ENCODE measurements at regions not wholly inside any gene's neighbourhood (a gene's known extent, or its start where the extent isn't known, plus 50 kb on each side); places are given as distances from the start of the nearest gene placed in this dataset.
A peak's percentile ranks its signal among the peaks of the same experiment; 100 is the strongest.
"Not testable (repeated sequence)": the region's sequence is repeated elsewhere in the genome, so short reads cannot be mapped to it uniquely, and the experiment has no call there.

- ATAC-seq (ENCODE audit: poor library complexity) (no peak), DNase-seq (peak; percentile 34)
- intact Hi-C loops (cut with DNase I), result no loop called here
Observed at GRCh38 chr4:1574601-1575417, 109.3 kb downstream of the FAM53A start.

- DNase-seq, result peak; percentile 30
- intact Hi-C loops (cut with DNase I), result no loop called here
- ATAC-seq (ENCODE audit: poor library complexity), result no peak
Observed at GRCh38 chr4:1573830-1574459, 110.2 kb downstream of the FAM53A start.

DNA sequence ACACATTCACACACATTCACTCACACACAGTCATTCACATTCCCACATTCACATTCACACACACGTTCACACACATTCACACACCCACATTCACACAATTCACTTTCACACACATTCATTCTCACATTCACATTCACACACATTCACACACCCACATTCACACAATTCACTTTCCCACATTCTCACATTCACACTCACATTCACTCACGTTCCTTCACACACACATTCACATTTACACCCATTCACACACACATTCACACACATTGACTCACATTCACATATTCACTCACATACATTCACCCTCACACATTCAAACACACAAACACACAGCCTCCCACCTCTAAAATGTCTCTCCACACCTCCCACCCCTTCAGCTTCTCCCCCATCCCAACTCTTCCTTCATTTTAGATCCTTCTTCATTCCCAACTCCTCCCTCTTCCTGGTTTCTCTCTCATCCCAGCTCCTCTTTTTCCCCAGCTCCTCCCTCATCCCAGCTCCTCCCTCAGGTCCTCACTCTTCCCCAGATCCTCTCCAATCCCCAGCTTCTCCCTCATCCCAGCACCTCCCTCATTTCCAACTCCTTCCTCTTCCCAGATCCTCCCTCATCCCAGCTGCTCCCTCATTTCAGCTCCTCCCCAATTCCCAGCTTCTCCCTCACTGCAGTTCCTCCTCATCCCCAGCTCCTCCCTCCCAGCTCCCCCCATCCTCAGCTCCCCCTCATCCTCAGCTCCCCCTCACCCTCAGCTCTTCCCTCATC, 111.0 kb downstream of the FAM53A start:
- ATAC-seq (ENCODE audit: poor library complexity), result no peak
- peak; percentile 1 for DNase-seq
- intact Hi-C loops (cut with DNase I), result no loop called here

DNA sequence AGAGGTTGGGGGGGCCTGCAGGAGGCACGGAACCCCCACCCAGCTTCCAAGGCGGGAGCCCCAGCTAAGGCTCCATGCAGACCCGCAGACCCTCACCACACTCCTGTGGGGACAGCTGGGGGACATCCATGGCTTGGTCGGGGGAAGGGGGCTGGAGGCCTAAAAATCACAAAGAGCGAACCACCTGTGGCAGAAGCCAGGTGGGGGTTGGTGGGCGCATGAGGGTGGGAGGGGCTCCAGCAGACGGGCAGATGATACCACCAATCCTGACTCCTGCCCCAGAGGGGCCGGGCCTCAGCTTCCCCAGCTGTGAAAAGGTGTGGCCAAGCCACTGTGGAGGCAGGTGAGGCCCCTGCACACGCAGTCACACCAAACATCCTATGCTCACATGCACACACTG, 111.6 kb downstream of the FAM53A start:
- intact Hi-C loops (cut with DNase I), result no loop called here
- no peak for ATAC-seq (ENCODE audit: poor library complexity)
- peak; percentile 19 for DNase-seq

GRCh38 chr4:1572010-1572385, 112.1 kb downstream of the FAM53A start:
- ATAC-seq (ENCODE audit: poor library complexity) (no peak), DNase-seq (peak; percentile 17)
- intact Hi-C loops (cut with DNase I), result no loop called here

- ATAC-seq (ENCODE audit: poor library complexity) (no peak), DNase-seq (peak; percentile 32)
- intact Hi-C loops (cut with DNase I), result no loop called here
Observed at GRCh38 chr4:1571165-1572009, 112.7 kb downstream of the FAM53A start.

- intact Hi-C loops (cut with DNase I), result no loop called here
- ATAC-seq (ENCODE audit: poor library complexity) (no peak), DNase-seq (peak; percentile 25)
Observed at GRCh38 chr4:1570291-1571164, 113.6 kb downstream of the FAM53A start.

- ATAC-seq (ENCODE audit: poor library complexity) (no peak), DNase-seq (peak; percentile 37)
Observed at GRCh38 chr4:1569461-1570151, 114.5 kb downstream of the FAM53A start.

DNA sequence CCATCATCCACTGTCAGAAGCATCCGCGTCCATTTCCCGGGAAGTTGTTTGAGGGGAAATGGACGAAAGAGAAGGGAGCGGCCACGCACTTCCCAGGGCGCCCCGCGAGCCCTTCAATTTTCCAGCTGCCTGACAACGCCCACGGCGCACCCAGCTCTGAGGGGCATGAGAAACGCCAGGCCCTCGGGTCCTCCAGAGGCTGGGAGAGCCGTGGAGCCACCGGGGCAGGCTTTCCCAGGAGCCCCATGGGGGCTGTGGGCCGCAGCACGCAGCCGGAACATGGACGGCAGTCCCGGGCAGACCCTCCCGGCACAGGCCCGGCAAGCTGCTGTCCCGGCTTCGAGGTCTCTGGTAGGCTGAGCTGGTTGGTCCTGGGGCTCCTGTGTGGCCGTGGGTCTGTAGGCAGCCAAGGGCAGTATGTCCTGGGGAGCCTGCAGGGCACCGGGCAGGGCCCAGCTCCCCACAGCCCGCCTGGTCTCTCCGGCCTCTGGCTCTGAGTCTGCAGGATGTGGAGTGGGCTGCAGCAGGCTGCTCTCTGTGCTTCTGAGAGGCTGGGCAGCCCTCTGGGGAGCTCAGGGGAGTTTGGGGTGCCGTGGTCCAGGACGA, 115.2 kb downstream of the FAM53A start:
- intact Hi-C loops (cut with DNase I), result no loop called here
- no peak for ATAC-seq (ENCODE audit: poor library complexity)
- DNase-seq, result peak; percentile 40

More at GRCh38 chr4:1569461-1570151, 114.5 kb downstream of the FAM53A start:
- intact Hi-C loops (cut with DNase I), result no loop called here

DNA sequence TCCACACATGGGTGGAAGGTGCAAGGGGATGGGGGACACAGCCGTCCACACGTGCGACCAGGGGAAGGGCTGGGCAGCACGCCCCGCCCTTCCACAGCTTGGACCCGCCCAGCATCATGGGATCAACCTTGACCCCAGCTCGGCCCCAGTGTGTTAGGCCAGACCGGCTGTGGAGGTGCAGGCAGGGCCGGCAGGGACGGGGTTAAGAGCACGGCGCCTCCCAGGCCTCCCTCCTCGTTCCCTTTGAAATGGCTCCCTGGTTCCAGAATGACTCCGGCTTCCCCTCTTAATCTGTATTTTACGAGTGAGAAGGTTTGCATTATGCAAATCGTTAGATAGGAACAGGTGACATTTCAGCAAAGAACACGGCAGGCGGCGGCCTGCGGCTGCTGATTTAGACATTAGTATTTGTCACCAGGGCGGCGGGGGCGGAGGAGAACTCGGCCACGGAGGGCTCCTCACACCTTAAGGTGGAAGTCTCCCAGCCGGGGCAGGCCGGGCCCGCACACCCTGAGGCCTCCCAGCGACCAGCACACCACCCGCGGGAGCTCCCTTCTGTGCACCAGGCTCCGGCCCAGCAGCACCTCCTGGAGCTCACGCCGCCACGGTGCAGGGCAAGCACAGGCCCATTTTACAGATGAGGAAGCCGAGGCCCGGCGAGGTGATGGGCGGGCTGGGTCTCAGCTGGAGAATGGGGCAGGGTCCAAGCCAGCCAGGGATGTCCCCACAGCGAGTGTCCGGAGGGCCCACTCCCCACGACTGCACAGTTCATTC, 116.1 kb downstream of the FAM53A start:
- DNase-seq, result peak; percentile 47
- no peak for ATAC-seq (ENCODE audit: poor library complexity)
- intact Hi-C loops (cut with DNase I), result no loop called here

DNA sequence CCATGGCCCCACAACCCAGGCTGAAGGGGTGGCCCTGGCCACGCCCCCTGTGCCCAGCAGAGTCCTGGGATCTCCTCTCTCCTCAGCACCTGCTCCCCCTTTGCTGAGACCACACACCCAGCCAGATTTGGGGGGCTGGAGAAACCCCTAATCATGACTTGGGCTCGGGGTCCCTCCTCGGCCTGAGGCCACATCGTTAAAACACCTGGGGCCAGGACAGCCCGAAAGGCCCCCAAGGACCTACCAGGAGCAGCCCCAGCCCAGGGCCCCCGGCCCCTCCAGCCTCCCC, 116.7 kb downstream of the FAM53A start:
- ATAC-seq (ENCODE audit: poor library complexity), result no peak
- intact Hi-C loops (cut with DNase I), result no loop called here
- peak; percentile 36 for DNase-seq

DNA sequence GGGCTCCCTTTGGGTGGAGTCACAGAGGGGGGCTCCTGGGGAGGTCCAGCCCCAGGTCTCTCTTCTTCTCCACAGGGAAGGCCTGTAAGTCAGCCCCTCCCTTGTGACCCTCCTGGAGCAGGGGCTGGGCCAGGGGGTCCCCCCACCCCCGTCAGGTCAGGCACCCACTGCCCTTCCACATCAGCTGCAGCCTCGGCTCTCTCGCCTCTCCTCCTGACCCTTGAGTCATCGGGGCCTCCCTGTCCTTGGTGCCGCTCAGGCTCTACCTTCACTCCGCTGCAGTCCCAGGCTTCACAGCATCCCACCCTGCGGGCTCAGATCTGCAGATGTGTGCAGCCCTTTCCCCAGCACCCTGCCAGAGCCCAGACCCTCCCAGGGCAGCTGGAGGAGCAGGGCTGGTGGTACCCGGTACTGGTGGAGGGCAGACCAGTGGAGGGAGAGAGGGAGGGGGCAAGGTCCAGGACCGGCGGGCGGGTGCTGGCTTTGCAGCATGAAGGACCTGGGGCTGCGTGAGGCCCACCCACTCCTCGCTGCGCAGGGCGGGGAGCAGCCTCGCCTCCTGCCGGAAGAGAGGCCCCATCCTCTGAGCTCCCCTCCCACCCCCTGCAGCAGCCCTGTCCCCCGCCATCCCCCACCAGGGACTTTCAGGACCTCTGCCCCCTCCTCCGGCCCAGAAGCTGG, 117.1 kb downstream of the FAM53A start:
- intact Hi-C loops (cut with DNase I), result no loop called here
- ATAC-seq (ENCODE audit: poor library complexity) (no peak), DNase-seq (peak; percentile 29)

- intact Hi-C loops (cut with DNase I); ATAC-seq (ENCODE audit: poor library complexity): not testable (repeated sequence)
- peak; percentile 30 for DNase-seq
Observed at GRCh38 chr4:1566301-1566837, 117.7 kb downstream of the FAM53A start.

GRCh38 chr4:1565598-1566295, 118.4 kb downstream of the FAM53A start:
- DNase-seq (peak; percentile 10), ATAC-seq (ENCODE audit: poor library complexity) (no peak)
- intact Hi-C loops (cut with DNase I), result no loop called here

Measured in Right ventricle myocardium superior (tissue), 1 donor.